ENCODE measurements at regions not wholly inside any gene's neighbourhood (a gene's known extent, or its start where the extent isn't known, plus 50 kb on each side); places are given as distances from the start of the nearest gene placed in this dataset.
A peak's percentile ranks its signal among the peaks of the same experiment; 100 is the strongest.

GRCh38 chr4:80139671-80140070 lies 57.6 kb upstream of the PRDM8 start:
- Mint-ChIP-seq H3K4me3 (no peak overlapping the region), H3K27me3 (no peaks in the 10 kb centered on the region), H3K9me3 (no peaks in the 10 kb centered on the region), H3K36me3 (ENCODE audit: low read depth) (no peaks in the 10 kb centered on the region), H3K4me1 (ENCODE audit: low read depth) (peaks cover 58% of the 10 kb centered on the region), H3K27ac (peak overlapping the region; percentile 73)
- Histone ChIP-seq H3K4me1 (ENCODE audit: insufficient read depth, low read length) (peaks cover 15% of the 10 kb centered on the region), H3K4me3 (ENCODE audit: low read length) (no peak overlapping the region), H3K36me3 (ENCODE audit: insufficient read depth, low read length) (no peaks in the 10 kb centered on the region), H3K27ac (ENCODE audit: low read depth in 1 of 2, low read length in 2 of 2) (peak overlapping the region; percentile 38 to 63), H3K27me3 (ENCODE audit: control insufficient read depth in 1 of 2, insufficient read depth in 2 of 2, low read length in 2 of 2) (no peaks in the 10 kb centered on the region), H3K9me3 (ENCODE audit: control insufficient read depth in 1 of 2, insufficient read depth in 1 of 2, low read length in 2 of 2) (no peaks in the 10 kb centered on the region)
- CTCF ChIA-PET, result interaction anchor here (1.2 to 4.9 kb wide), 6 partner anchors 13 to 63 kb away, joined by 3 to 28 read pairs (median 7); no protein-coding TSS in a partner anchor
- no peak for TF ChIP-seq CTCF (IDR thresholded peaks at IDR 0.05)
- peak in 2 of 14 experiments; percentile 31 to 35 for DNase-seq
- no peak for ATAC-seq (ENCODE audit: poor library complexity)
- POLR2A ChIA-PET, result interaction anchor here (1.2 to 5.0 kb wide), 10 partner anchors 11 to 68 kb away, joined by 4 to 42 read pairs (median 8); partner anchors contain the start of gene ANTXR2
- intact Hi-C loops (cut with DNase I, micrococcal nuclease), result loop anchor here in 1 of 2 experiments (1.0 to 2.0 kb wide), 2 partner anchors 14 to 33 kb away; no protein-coding TSS in a partner anchor

- peaks cover 15% of the 10 kb centered on the region for H3K4me1 ChIP-seq (ENCODE audit: insufficient read depth, low read length)
- H3K27me3 Mint-ChIP-seq, result no peaks in the 10 kb centered on the region
- DNase-seq (peak; percentile 30 to 85 (median 56)), ATAC-seq (ENCODE audit: poor library complexity) (peak; percentile 98)
- no peaks in the 10 kb centered on the region for H3K36me3 ChIP-seq (ENCODE audit: insufficient read depth, low read length)
- H3K9me3 ChIP-seq (ENCODE audit: control insufficient read depth in 1 of 2, insufficient read depth in 1 of 2, low read length in 2 of 2), result no peaks in the 10 kb centered on the region
- no peaks in the 10 kb centered on the region for H3K27me3 ChIP-seq (ENCODE audit: control insufficient read depth in 1 of 2, insufficient read depth in 2 of 2, low read length in 2 of 2)
- H3K4me1 Mint-ChIP-seq (ENCODE audit: low read depth), result peaks cover 58% of the 10 kb centered on the region
- no peak for TF ChIP-seq CTCF (IDR thresholded peaks at IDR 0.05)
- peak overlapping the region; percentile 3 for H3K4me3 Mint-ChIP-seq
- H3K27ac ChIP-seq (ENCODE audit: low read depth in 1 of 2, low read length in 2 of 2), result peak overlapping the region; percentile 38 to 63
- peak overlapping the region; percentile 73 for H3K27ac Mint-ChIP-seq
- ChIA-PET POLR2A (interaction anchor here (0.8 to 5.0 kb wide), 11 partner anchors 10 to 67 kb away, joined by 4 to 42 read pairs (median 7); partner anchors contain the start of gene ANTXR2), CTCF (interaction anchor here (0.6 to 4.9 kb wide), 7 partner anchors 12 to 144 kb away, joined by 3 to 28 read pairs (median 7); no protein-coding TSS in a partner anchor)
- H3K4me3 ChIP-seq (ENCODE audit: low read length), result no peak overlapping the region
- no peaks in the 10 kb centered on the region for H3K36me3 Mint-ChIP-seq (ENCODE audit: low read depth)
- H3K9me3 Mint-ChIP-seq, result no peaks in the 10 kb centered on the region
- intact Hi-C loops (cut with DNase I, micrococcal nuclease), result loop anchor here in 1 of 2 experiments (1.0 to 2.0 kb wide), 2 partner anchors 14 to 34 kb away; no protein-coding TSS in a partner anchor
Measured at GRCh38 chr4:80138551-80139538, 58.5 kb upstream of the PRDM8 start.

GRCh38 chr4:80137631-80138030 lies 59.7 kb upstream of the PRDM8 start:
- ATAC-seq (ENCODE audit: poor library complexity) (no peak), DNase-seq (no peak)
- H3K4me1 ChIP-seq (ENCODE audit: insufficient read depth, low read length), result peaks cover 15% of the 10 kb centered on the region
- H3K27me3 ChIP-seq (ENCODE audit: control insufficient read depth in 1 of 2, insufficient read depth in 2 of 2, low read length in 2 of 2), result no peaks in the 10 kb centered on the region
- H3K4me1 Mint-ChIP-seq (ENCODE audit: low read depth), result peaks cover 50% of the 10 kb centered on the region
- CTCF ChIA-PET, result interaction anchor here (2.5 to 4.9 kb wide), 2 partner anchors 12 to 47 kb away, joined by 8 to 28 read pairs; no protein-coding TSS in a partner anchor
- no peaks in the 10 kb centered on the region for H3K27me3 Mint-ChIP-seq
- no peak for TF ChIP-seq CTCF (IDR thresholded peaks at IDR 0.05)
- H3K36me3 ChIP-seq (ENCODE audit: insufficient read depth, low read length), result no peaks in the 10 kb centered on the region
- no peaks in the 10 kb centered on the region for H3K36me3 Mint-ChIP-seq (ENCODE audit: low read depth)
- peak overlapping the region; percentile 73 for H3K27ac Mint-ChIP-seq
- peak overlapping the region in 1 of 2 donors; percentile 4 for H3K27ac ChIP-seq (ENCODE audit: low read depth in 1 of 2, low read length in 2 of 2)
- H3K4me3 ChIP-seq (ENCODE audit: low read length), result no peak overlapping the region
- POLR2A ChIA-PET, result interaction anchor here (2.5 to 5.0 kb wide), 4 partner anchors 9 to 45 kb away, joined by 15 to 42 read pairs (median 34); no protein-coding TSS in a partner anchor
- intact Hi-C loops (cut with DNase I, micrococcal nuclease), result loop anchor here in 1 of 2 experiments (2.0 kb wide), 1 partner anchor 35 kb away; no protein-coding TSS in a partner anchor
- no peaks in the 10 kb centered on the region for H3K9me3 Mint-ChIP-seq
- no peaks in the 10 kb centered on the region for H3K9me3 ChIP-seq (ENCODE audit: control insufficient read depth in 1 of 2, insufficient read depth in 1 of 2, low read length in 2 of 2)
- H3K4me3 Mint-ChIP-seq, result no peak overlapping the region

All from CD4-positive, alpha-beta T cell (primary cell).